HEK293 (cell line): ENCODE measurements at regions not wholly inside any gene's neighbourhood (a gene's known extent, or its start where the extent isn't known, plus 50 kb on each side); places are given as distances from the start of the nearest gene placed in this dataset.

Experiments
- CTCF ChIA-PET: fragments of 350-600 bp; formaldehyde crosslinking; extraction: SDS; loops from one replicate; lab custom pipeline; 2021; ENCODE audit warnings: antibody characterized with exemption; lab: Yijun Ruan, JAX
- POLR2A ChIA-PET: fragments of 300-600 bp; formaldehyde crosslinking; extraction: SDS; loops from one replicate; lab custom pipeline; 2020; ENCODE audit warnings: antibody characterized with exemption, inconsistent platforms; lab: Yijun Ruan, JAX
- H3K27ac ChIP-seq: fragments of 200-500 bp; sonication (Bioruptor generic); 2 replicates; pipeline ENCODE4 v1.5.1; 2014; ENCODE audit warnings: low read depth, low read length, control low read depth, inconsistent platforms; ENCODE audit errors: extremely low read depth
- H3K36me3 ChIP-seq, 2 experiments: fragments of 200-500 bp in 1 of 2; sonication (Bioruptor generic) in 1 of 2; 1 replicate in 1 of 2; 2 replicates in 1 of 2; pipeline ENCODE4 v1.5.1; 2014 to 2017; ENCODE audit warnings: inconsistent platforms in 2 of 2, low read length in 2 of 2; ENCODE audit not compliant: control insufficient read depth in 2 of 2, insufficient read depth in 1 of 2
- H3K4me1 ChIP-seq: fragments of 200-500 bp; sonication (Bioruptor generic); 2 replicates; pipeline ENCODE4 v1.5.1; 2014; ENCODE audit warnings: mild to moderate bottlenecking, low read length, inconsistent platforms; ENCODE audit not compliant: control insufficient read depth, insufficient read depth
- H3K4me3 ChIP-seq: 2 replicates; pipeline ENCODE4 v1.5.1; 2011; ENCODE audit warnings: low read depth, mild to moderate bottlenecking, control low read depth, low read length, moderate library complexity
- H3K9me3 ChIP-seq: fragments of 200-500 bp; sonication (Bioruptor generic); 2 replicates; pipeline ENCODE4 v1.5.1; 2014; ENCODE audit warnings: low read depth, low read length, inconsistent platforms; ENCODE audit not compliant: control insufficient read depth, insufficient read depth
- ELK4 ChIP-seq: IDR thresholded peaks from 2 replicates; pipeline ENCODE4 v1.6.1; 2011; ENCODE audit warnings: mild to moderate bottlenecking, low read depth, low read length, borderline replicate concordance
- FEZF1 ChIP-seq: fragments of 450-650 bp; formaldehyde crosslinking; IDR thresholded peaks from 2 replicates; pipeline ENCODE4 v1.5.1; 2016; ENCODE audit warnings: missing biosample characterization, missing genetic modification characterization
- HIC1 ChIP-seq: fragments of 450-650 bp; formaldehyde crosslinking; IDR thresholded peaks from 2 replicates; pipeline ENCODE4 v1.5.1; 2016; ENCODE audit warnings: missing biosample characterization, missing genetic modification characterization
- OVOL3 ChIP-seq: fragments of 450-650 bp; formaldehyde crosslinking; IDR thresholded peaks from 2 replicates; pipeline ENCODE4 v1.5.1; 2016; ENCODE audit warnings: missing biosample characterization, missing genetic modification characterization
- PRDM6 ChIP-seq: fragments of 450-650 bp; formaldehyde crosslinking; IDR thresholded peaks from 2 replicates; pipeline ENCODE4 v1.5.1; 2017; ENCODE audit warnings: missing biosample characterization, missing genetic modification characterization
- REPIN1 ChIP-seq: fragments of 450-650 bp; formaldehyde crosslinking; IDR thresholded peaks from 2 replicates; pipeline ENCODE4 v1.5.1; 2017; ENCODE audit warnings: missing biosample characterization, missing genetic modification characterization, low read depth
- TCF7L2 ChIP-seq: IDR thresholded peaks from 2 replicates; pipeline ENCODE4 v1.6.1; 2011; ENCODE audit warnings: low read depth, mild to moderate bottlenecking, inconsistent platforms, low read length, moderate library complexity, borderline replicate concordance
- YY1 ChIP-seq: fragments of 450-650 bp; formaldehyde crosslinking; IDR thresholded peaks from 2 replicates; pipeline ENCODE4 v1.5.1; 2018; ENCODE audit warnings: missing biosample characterization, missing genetic modification characterization
- ZBTB44 ChIP-seq: fragments of 450-650 bp; IDR thresholded peaks from 2 replicates; pipeline ENCODE4 v1.5.1; 2018; ENCODE audit warnings: missing biosample characterization, mild to moderate bottlenecking, missing genetic modification characterization
- ZBTB48 ChIP-seq: fragments of 450-650 bp; formaldehyde crosslinking; IDR thresholded peaks from 2 replicates; pipeline ENCODE4 v1.5.1; 2016; ENCODE audit warnings: missing biosample characterization, missing genetic modification characterization
- ZFP3 ChIP-seq: fragments of 450-650 bp; formaldehyde crosslinking; IDR thresholded peaks from 2 replicates; pipeline ENCODE4 v1.5.1; 2016; ENCODE audit warnings: low read depth, missing biosample characterization, missing genetic modification characterization
- ZNF10 ChIP-seq: fragments of 450-650 bp; formaldehyde crosslinking; IDR thresholded peaks from 2 replicates; pipeline ENCODE4 v1.5.1; 2017; ENCODE audit warnings: missing biosample characterization, missing genetic modification characterization
- ZNF16 ChIP-seq: fragments of 450-650 bp; formaldehyde crosslinking; IDR thresholded peaks from 2 replicates; pipeline ENCODE4 v1.5.1; 2016; ENCODE audit warnings: low read depth, missing biosample characterization, missing genetic modification characterization
- ZNF24 ChIP-seq: fragments of 450-650 bp; formaldehyde crosslinking; IDR thresholded peaks from 2 replicates; pipeline ENCODE4 v1.5.1; 2016; ENCODE audit warnings: missing biosample characterization, missing genetic modification characterization
- ZNF311 ChIP-seq: fragments of 450-650 bp; formaldehyde crosslinking; IDR thresholded peaks from 2 replicates; pipeline ENCODE4 v1.5.1; 2017; ENCODE audit warnings: missing biosample characterization, missing genetic modification characterization, borderline replicate concordance
- ZNF423 ChIP-seq: fragments of 450-650 bp; formaldehyde crosslinking; IDR thresholded peaks from 2 replicates; pipeline ENCODE4 v1.5.1; 2016; ENCODE audit warnings: missing biosample characterization, missing genetic modification characterization
- ZNF473 ChIP-seq: fragments of 450-650 bp; formaldehyde crosslinking; IDR thresholded peaks from 2 replicates; pipeline ENCODE4 v1.5.1; 2017; ENCODE audit warnings: missing biosample characterization, missing genetic modification characterization
- ZNF561 ChIP-seq: fragments of 450-650 bp; IDR thresholded peaks from 2 replicates; pipeline ENCODE4 v1.5.1; 2018; ENCODE audit warnings: missing biosample characterization, missing genetic modification characterization, borderline replicate concordance
- ZNF600 ChIP-seq: fragments of 450-650 bp; formaldehyde crosslinking; IDR thresholded peaks from 2 replicates; pipeline ENCODE4 v1.5.1; 2016; ENCODE audit warnings: missing biosample characterization, missing genetic modification characterization
- ZNF645 ChIP-seq: fragments of 450-650 bp; formaldehyde crosslinking; IDR thresholded peaks from 2 replicates; pipeline ENCODE4; 2016; ENCODE audit warnings: missing biosample characterization, missing genetic modification characterization
- ZNF658 ChIP-seq: fragments of 450-650 bp; formaldehyde crosslinking; IDR thresholded peaks from 2 replicates; pipeline ENCODE4; 2016; ENCODE audit warnings: missing biosample characterization, missing genetic modification characterization
- ZNF704 ChIP-seq: fragments of 450-650 bp; formaldehyde crosslinking; IDR thresholded peaks from 2 replicates; pipeline ENCODE4 v1.5.1; 2016; ENCODE audit warnings: missing biosample characterization, missing genetic modification characterization
- ZNF76 ChIP-seq: fragments of 450-650 bp; formaldehyde crosslinking; IDR thresholded peaks from 2 replicates; pipeline ENCODE4; 2016; ENCODE audit warnings: low read depth, missing biosample characterization, missing genetic modification characterization, borderline replicate concordance

GRCh38 chr1:30317921-30318320, 405.5 kb downstream of the MATN1 start (continued):
- TF ChIP-seq ZNF600 (tag by site-specific recombination) (no peak), ZNF704 (tag by site-specific recombination) (no peak), ZNF311 (tag by site-specific recombination) (no peak), ZNF561 (no peak), ZBTB48 (no peak), TCF7L2 (no peak)
- TF ChIP-seq, all 188 proteins: peak for 0

- no peaks in the 10 kb centered on the region for H3K9me3 ChIP-seq
- H3K4me3 ChIP-seq, result no peak overlapping the region
- POLR2A ChIA-PET, result no interaction called here
- H3K27ac ChIP-seq, result no peak overlapping the region
- TF ChIP-seq ZNF76 (no peak), PRDM6 (tag by site-specific recombination) (no peak), ZNF24 (tag by site-specific recombination) (no peak)
- H3K36me3 ChIP-seq, result no peaks in the 10 kb centered on the region
- H3K4me1 ChIP-seq, result no peaks in the 10 kb centered on the region
- CTCF ChIA-PET, result interaction anchor here (0.6 to 0.8 kb wide), 2 partner anchors 65 to 1067 kb away, joined by 3 read pairs; no protein-coding TSS in a partner anchor
Measured at GRCh38 chr1:30316056-30316455, 407.3 kb downstream of the MATN1 start.

- no peaks in the 10 kb centered on the region for H3K36me3 ChIP-seq
Measured at GRCh38 chr1:30315185-30315960, 408.0 kb downstream of the MATN1 start.

GRCh38 chr1:30314591-30314990, 408.8 kb downstream of the MATN1 start:
- Histone ChIP-seq H3K4me3 (no peak overlapping the region), H3K36me3 (no peaks in the 10 kb centered on the region), H3K27ac (no peak overlapping the region), H3K9me3 (no peaks in the 10 kb centered on the region), H3K4me1 (no peaks in the 10 kb centered on the region)
- POLR2A ChIA-PET, result no interaction called here
- CTCF ChIA-PET, result no interaction called here
- TF ChIP-seq OVOL3 (no peak), HIC1 (tag by site-specific recombination) (no peak), ELK4 (no peak), ZNF658 (tag by site-specific recombination) (no peak), ZNF473 (tag by site-specific recombination) (no peak), FEZF1 (no peak), ZNF10 (tag by site-specific recombination) (no peak), REPIN1 (tag by site-specific recombination) (no peak), ZBTB44 (tag by site-specific recombination) (no peak), ZNF645 (tag by site-specific recombination) (no peak), YY1 (tag by site-specific recombination) (no peak)

More at GRCh38 chr1:30315185-30315960, 408.0 kb downstream of the MATN1 start:
- ChIA-PET POLR2A (no interaction called here), CTCF (interaction anchor here (0.6 kb wide), 1 partner anchor 65 kb away, joined by 3 read pairs; no protein-coding TSS in a partner anchor)
- no peaks in the 10 kb centered on the region for H3K4me1 ChIP-seq
- no peaks in the 10 kb centered on the region for H3K9me3 ChIP-seq
- no peak overlapping the region for H3K4me3 ChIP-seq
- no peak for TF ChIP-seq ZNF423
- peak; percentile 63 for TF ChIP-seq ZNF16 (tag by site-specific recombination)
- TF ChIP-seq ZFP3 (tag by site-specific recombination), result peak; percentile 36; the same call in 1 of the 2 replicates
- H3K27ac ChIP-seq, result no peak overlapping the region
